Loucy (cell line): ENCODE measurements at regions not wholly inside any gene's neighbourhood (a gene's known extent, or its start where the extent isn't known, plus 50 kb on each side); places are given as distances from the start of the nearest gene placed in this dataset.

ENCODE experiments used
- CTCF ChIP-seq: fragments of 200-600 bp; sonication (generic); conservative IDR thresholded peaks from 2 replicates; pipeline ENCODE4 v1.5.1; 2014; ENCODE audit warnings: mild to moderate bottlenecking, antibody characterized with exemption, low read length
- EZH2phosphoT487 ChIP-seq: fragments of 200-600 bp; IDR thresholded peaks from 2 replicates; pipeline ENCODE4 v1.6.1; 2018; ENCODE audit warnings: antibody characterized with exemption, mild to moderate bottlenecking, moderate library complexity, borderline replicate concordance

- TF ChIP-seq EZH2phosphoT487 (no peak), CTCF (no peak)
Observed at GRCh38 chr4:186392017-186392416, 126.0 kb downstream of the F11 start.
